Neuronal stem cell (in vitro differentiated cells): ENCODE measurements at regions not wholly inside any gene's neighbourhood (a gene's known extent, or its start where the extent isn't known, plus 50 kb on each side); places are given as distances from the start of the nearest gene placed in this dataset.

Experiments used
- DNase-seq: peaks from one replicate; pipeline ENCODE4 v3.0.0-alpha.2; 2013; ENCODE audit warnings: low spot score
- H2AFZ ChIP-seq: one replicate; pipeline ENCODE4 v1.6.1; 2013; ENCODE audit warnings: mild to moderate bottlenecking, low read length, inconsistent platforms
- H2AK5ac ChIP-seq: 2 replicates; pipeline ENCODE4 v1.6.1; 2013; ENCODE audit warnings: low read depth, mild to moderate bottlenecking, inconsistent platforms, low read length, moderate library complexity, mixed read lengths
- H2BK120ac ChIP-seq: 2 replicates; pipeline ENCODE4 v1.6.1; 2013; ENCODE audit warnings: low read depth, mild to moderate bottlenecking, inconsistent platforms, low read length, moderate library complexity, mixed read lengths
- H2BK12ac ChIP-seq: one replicate; pipeline ENCODE4 v1.6.1; 2013; ENCODE audit warnings: low read length, inconsistent platforms
- H2BK15ac ChIP-seq: 2 replicates; pipeline ENCODE4 v1.6.1; 2013; ENCODE audit warnings: mild to moderate bottlenecking, low read length, inconsistent platforms, mixed read lengths
- H2BK5ac ChIP-seq: one replicate; pipeline ENCODE4 v1.6.1; 2013; ENCODE audit warnings: inconsistent platforms, mild to moderate bottlenecking, low read length, moderate library complexity
- H3K14ac ChIP-seq: one replicate; pipeline ENCODE4 v1.6.1; 2013; ENCODE audit warnings: low read length, inconsistent platforms
- H3K18ac ChIP-seq: 2 replicates; pipeline ENCODE4 v1.6.1; 2013; ENCODE audit warnings: low read length, inconsistent platforms
- H3K23ac ChIP-seq: 2 replicates; pipeline ENCODE4 v1.6.1; 2013; ENCODE audit warnings: low read depth, mild to moderate bottlenecking, mixed read lengths, low read length, inconsistent platforms; ENCODE audit not compliant: poor library complexity
- H3K27ac ChIP-seq: replicated peaks from 3 replicates; pipeline ENCODE4 v1.5.1; 2013; ENCODE audit warnings: low read length, inconsistent platforms
- H3K27me3 ChIP-seq, 3 experiments: 2 replicates each; pipeline ENCODE4 v1.6.1; 2013; ENCODE audit warnings: low read length in 3 of 3, mild to moderate bottlenecking in 2 of 3, inconsistent platforms in 1 of 3, low read depth in 1 of 3, mixed read lengths in 1 of 3, moderate library complexity in 1 of 3; ENCODE audit not compliant: control insufficient read depth in 3 of 3, insufficient read depth in 3 of 3
- H3K36me3 ChIP-seq, 2 donors: replicated peaks in 1 of 2; 2 replicates each; pipeline ENCODE4 v1.6.1; 2013; ENCODE audit warnings: low read length in 2 of 2; ENCODE audit not compliant: control insufficient read depth in 2 of 2, insufficient read depth in 2 of 2
- H3K4ac ChIP-seq: 2 replicates; pipeline ENCODE4 v1.6.1; 2013; ENCODE audit warnings: inconsistent platforms, mild to moderate bottlenecking, low read length, moderate library complexity
- H3K4me1 ChIP-seq, 2 donors: 1 replicate in 1 of 2; 2 replicates in 1 of 2; pipeline ENCODE4 v1.6.1; 2013; ENCODE audit warnings: low read length in 2 of 2, low read depth in 1 of 2; ENCODE audit not compliant: control insufficient read depth in 2 of 2, insufficient read depth in 1 of 2
- H3K4me2 ChIP-seq: one replicate; pipeline ENCODE4 v1.6.1; 2013; ENCODE audit warnings: mild to moderate bottlenecking, low read length, inconsistent platforms; ENCODE audit not compliant: insufficient read depth, poor library complexity, severe bottlenecking
- H3K4me3 ChIP-seq, 2 donors: 2 replicates each; pipeline ENCODE4 v1.5.1; 2013; ENCODE audit warnings: low read length in 2 of 2, mild to moderate bottlenecking in 2 of 2, inconsistent platforms in 1 of 2, moderate library complexity in 1 of 2
- H3K79me1 ChIP-seq: one replicate; pipeline ENCODE4 v1.6.1; 2013; ENCODE audit warnings: low read depth, mild to moderate bottlenecking, inconsistent platforms, low read length, moderate library complexity
- H3K9ac ChIP-seq: one replicate; pipeline ENCODE4 v1.6.1; 2013; ENCODE audit warnings: mild to moderate bottlenecking, low read depth, low read length, inconsistent platforms; ENCODE audit not compliant: poor library complexity
- H3K9me3 ChIP-seq, 2 donors: replicated peaks in 1 of 2; 2 replicates each; pipeline versions ENCODE3 to v1.6.1; 2013; ENCODE audit warnings: low read length in 2 of 2, mild to moderate bottlenecking in 2 of 2, inconsistent platforms in 1 of 2, low read depth in 1 of 2, mixed read lengths in 1 of 2, moderate library complexity in 1 of 2; ENCODE audit not compliant: control insufficient read depth in 2 of 2, insufficient read depth in 1 of 2
- H4K8ac ChIP-seq: one replicate; pipeline ENCODE4 v1.6.1; 2013; ENCODE audit warnings: low read depth, mild to moderate bottlenecking, inconsistent platforms, low read length, moderate library complexity
- H4K91ac ChIP-seq: one replicate; pipeline ENCODE4 v1.6.1; 2013; ENCODE audit warnings: low read length, low read depth, mild to moderate bottlenecking, inconsistent platforms; ENCODE audit not compliant: poor library complexity
- WGBS, 2 donors: extraction: QIAGEN DNeasy Blood & Tissue Kit; methylation state at CpG; one replicate each; pipeline ENCODE4 v1.1.7; 2013; ENCODE audit warnings: missing lambda C conversion rate in 2 of 2, mixed read lengths in 1 of 2; ENCODE audit not compliant: insufficient read length in 2 of 2, insufficient replicate concordance in 1 of 2; ENCODE audit errors: extremely low coverage in 2 of 2; 5-methylcytosine and 5-hydroxymethylcytosine counted together

GRCh38 chr11:92698742-92699141 lies 270.7 kb upstream of the MTNR1B start:
- Histone ChIP-seq H3K79me1 (no peaks in the 10 kb centered on the region), H2BK15ac (no peak overlapping the region), H3K4me3 (no peak overlapping the region), H3K14ac (no peak overlapping the region), H3K4me2 (no peak overlapping the region), H2AFZ (no peak overlapping the region), H3K9me3 (no peaks in the 10 kb centered on the region), H3K4me1 (peaks cover 15 to 34% of the 10 kb centered on the region in 2 donors), H2BK12ac (no peak overlapping the region), H2BK120ac (no peak overlapping the region), H4K91ac (no peak overlapping the region), H2AK5ac (no peak overlapping the region), H3K27ac (no peak overlapping the region), H2BK5ac (no peak overlapping the region), H3K27me3 (no peaks in the 10 kb centered on the region), H3K23ac (no peak overlapping the region), H3K9ac (no peak overlapping the region), H3K18ac (no peak overlapping the region), H3K36me3 (peaks cover 0 to 46% of the 10 kb centered on the region in 2 donors), H3K4ac (no peak overlapping the region), H4K8ac (no peak overlapping the region)
- DNase-seq, result no peak
- WGBS, 2 donors, result no CpG with 5 or more reads among the region's 2 CpGs

GRCh38 chr11:92702037-92702804 lies 267.2 kb upstream of the MTNR1B start:
- H3K9ac ChIP-seq, result no peak overlapping the region
- no peak overlapping the region for H3K23ac ChIP-seq
- DNase-seq, result no peak
- H2BK5ac ChIP-seq, result no peak overlapping the region
- no peak overlapping the region for H3K4me3 ChIP-seq
- no peak overlapping the region for H2BK120ac ChIP-seq
- no peaks in the 10 kb centered on the region for H3K27me3 ChIP-seq
- H2AFZ ChIP-seq, result no peak overlapping the region
- H3K4me2 ChIP-seq, result no peak overlapping the region
- H3K79me1 ChIP-seq, result no peaks in the 10 kb centered on the region
- WGBS, 2 donors, result no CpG with 5 or more reads among the region's 8 CpGs
- H3K18ac ChIP-seq, result no peak overlapping the region
- H2BK15ac ChIP-seq, result no peak overlapping the region
- no peak overlapping the region for H3K27ac ChIP-seq
- H3K36me3 ChIP-seq, result peaks cover 2 to 52% of the 10 kb centered on the region in 2 donors
- no peak overlapping the region for H4K8ac ChIP-seq
- no peak overlapping the region for H3K4ac ChIP-seq
- H3K9me3 ChIP-seq, result peaks cover 7% of the 10 kb centered on the region in 2 donors
- H2AK5ac ChIP-seq, result no peak overlapping the region
- peaks cover 8 to 13% of the 10 kb centered on the region in 2 donors for H3K4me1 ChIP-seq
- no peak overlapping the region for H4K91ac ChIP-seq
- no peak overlapping the region for H3K14ac ChIP-seq
- H2BK12ac ChIP-seq, result no peak overlapping the region

GRCh38 chr11:92702805-92703448 lies 266.5 kb upstream of the MTNR1B start:
- Histone ChIP-seq H3K79me1 (no peaks in the 10 kb centered on the region), H3K36me3 (peaks cover 2 to 45% of the 10 kb centered on the region in 2 donors), H2AK5ac (no peak overlapping the region), H3K9me3 (peaks cover 7% of the 10 kb centered on the region in 2 donors), H2AFZ (no peak overlapping the region), H3K27me3 (no peaks in the 10 kb centered on the region), H4K8ac (no peak overlapping the region), H2BK120ac (no peak overlapping the region), H2BK5ac (no peak overlapping the region), H2BK15ac (no peak overlapping the region), H3K4ac (no peak overlapping the region), H3K4me1 (peaks cover 13 to 20% of the 10 kb centered on the region in 2 donors), H3K18ac (no peak overlapping the region), H3K14ac (no peak overlapping the region), H3K4me2 (no peak overlapping the region), H3K9ac (no peak overlapping the region), H3K4me3 (no peak overlapping the region), H3K23ac (no peak overlapping the region), H2BK12ac (no peak overlapping the region), H4K91ac (no peak overlapping the region), H3K27ac (no peak overlapping the region)
- no peak for DNase-seq

- Histone ChIP-seq H3K4me2 (no peak overlapping the region), H3K18ac (no peak overlapping the region), H2BK5ac (no peak overlapping the region), H4K8ac (no peak overlapping the region), H3K9me3 (peaks cover 7% of the 10 kb centered on the region in 2 donors), H3K27ac (no peak overlapping the region), H2BK15ac (no peak overlapping the region), H3K4me3 (no peak overlapping the region), H4K91ac (no peak overlapping the region), H3K4ac (no peak overlapping the region), H2AK5ac (no peak overlapping the region), H3K79me1 (no peaks in the 10 kb centered on the region), H3K14ac (no peak overlapping the region), H2BK12ac (no peak overlapping the region), H2BK120ac (no peak overlapping the region), H3K27me3 (no peaks in the 10 kb centered on the region), H3K36me3 (peaks cover 2 to 40% of the 10 kb centered on the region in 2 donors), H3K4me1 (peaks cover 13 to 21% of the 10 kb centered on the region in 2 donors), H3K9ac (no peak overlapping the region), H2AFZ (no peak overlapping the region), H3K23ac (no peak overlapping the region)
- DNase-seq, result no peak
- WGBS, 2 donors, result no CpG with 5 or more reads among the region's 3 CpGs
Observed at GRCh38 chr11:92703449-92703830, 266.0 kb upstream of the MTNR1B start.
